ENCODE measurements at regions not wholly inside any gene's neighbourhood (a gene's known extent, or its start where the extent isn't known, plus 50 kb on each side); places are given as distances from the start of the nearest gene placed in this dataset.
"Not testable (repeated sequence)": the region's sequence is repeated elsewhere in the genome, so short reads cannot be mapped to it uniquely, and the experiment has no call there.

DNA sequence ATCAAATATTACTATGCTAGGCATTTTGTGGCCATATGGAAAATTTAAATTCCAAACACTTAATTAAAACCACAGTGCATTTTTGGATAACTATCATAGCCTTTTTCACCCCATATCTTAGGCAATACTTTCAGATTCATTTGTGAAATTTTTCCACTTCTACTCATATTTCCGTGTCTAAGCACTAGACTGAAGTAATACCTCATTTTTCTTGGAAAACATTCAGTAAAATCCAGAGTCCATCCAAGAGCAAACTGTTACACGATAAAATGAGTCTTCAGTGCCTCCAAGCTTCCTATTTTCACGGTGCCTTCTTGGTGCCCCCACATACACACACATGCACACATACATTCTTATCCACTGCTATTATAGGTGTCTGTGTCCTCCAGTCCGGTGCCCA is 845.9 kb downstream of the TBL1XR1 start:
- no peak overlapping the region for H3K4me3 ChIP-seq (ENCODE audit: low read depth, low read length)
- peak; percentile 7 for DNase-seq (ENCODE audit: low read depth)
- TF ChIP-seq, protein P1, sequence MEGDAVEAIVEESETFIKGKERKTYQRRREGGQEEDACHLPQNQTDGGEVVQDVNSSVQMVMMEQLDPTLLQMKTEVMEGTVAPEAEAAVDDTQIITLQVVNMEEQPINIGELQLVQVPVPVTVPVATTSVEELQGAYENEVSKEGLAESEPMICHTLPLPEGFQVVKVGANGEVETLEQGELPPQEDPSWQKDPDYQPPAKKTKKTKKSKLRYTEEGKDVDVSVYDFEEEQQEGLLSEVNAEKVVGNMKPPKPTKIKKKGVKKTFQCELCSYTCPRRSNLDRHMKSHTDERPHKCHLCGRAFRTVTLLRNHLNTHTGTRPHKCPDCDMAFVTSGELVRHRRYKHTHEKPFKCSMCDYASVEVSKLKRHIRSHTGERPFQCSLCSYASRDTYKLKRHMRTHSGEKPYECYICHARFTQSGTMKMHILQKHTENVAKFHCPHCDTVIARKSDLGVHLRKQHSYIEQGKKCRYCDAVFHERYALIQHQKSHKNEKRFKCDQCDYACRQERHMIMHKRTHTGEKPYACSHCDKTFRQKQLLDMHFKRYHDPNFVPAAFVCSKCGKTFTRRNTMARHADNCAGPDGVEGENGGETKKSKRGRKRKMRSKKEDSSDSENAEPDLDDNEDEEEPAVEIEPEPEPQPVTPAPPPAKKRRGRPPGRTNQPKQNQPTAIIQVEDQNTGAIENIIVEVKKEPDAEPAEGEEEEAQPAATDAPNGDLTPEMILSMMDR (IDR thresholded peaks at IDR 0.05; ENCODE audit: insufficient read depth, low read length): no peak

DNA sequence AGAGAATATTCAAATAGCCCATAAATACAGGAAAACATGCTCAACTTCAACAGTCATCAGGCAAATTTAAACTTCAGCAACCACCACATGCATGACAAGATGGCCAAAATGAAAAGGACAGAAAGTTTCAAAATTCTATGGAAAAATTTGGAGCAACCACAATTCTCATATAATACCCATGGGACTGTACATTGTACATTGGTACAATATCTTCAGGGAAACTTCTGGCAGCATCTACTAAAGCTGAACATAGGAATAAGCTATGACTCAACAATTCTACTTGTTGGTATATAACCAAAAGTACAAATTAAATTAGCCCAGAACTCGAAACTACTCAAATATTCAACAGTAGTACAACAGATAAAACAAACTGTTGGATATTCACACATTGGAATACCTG is 847.6 kb downstream of the TBL1XR1 start:
- H3K4me3 ChIP-seq (ENCODE audit: low read depth, low read length): no peak overlapping the region
- no peak for DNase-seq (ENCODE audit: low read depth)
- TF ChIP-seq, protein P1 (IDR thresholded peaks at IDR 0.05; ENCODE audit: insufficient read depth, low read length): no peak

DNA sequence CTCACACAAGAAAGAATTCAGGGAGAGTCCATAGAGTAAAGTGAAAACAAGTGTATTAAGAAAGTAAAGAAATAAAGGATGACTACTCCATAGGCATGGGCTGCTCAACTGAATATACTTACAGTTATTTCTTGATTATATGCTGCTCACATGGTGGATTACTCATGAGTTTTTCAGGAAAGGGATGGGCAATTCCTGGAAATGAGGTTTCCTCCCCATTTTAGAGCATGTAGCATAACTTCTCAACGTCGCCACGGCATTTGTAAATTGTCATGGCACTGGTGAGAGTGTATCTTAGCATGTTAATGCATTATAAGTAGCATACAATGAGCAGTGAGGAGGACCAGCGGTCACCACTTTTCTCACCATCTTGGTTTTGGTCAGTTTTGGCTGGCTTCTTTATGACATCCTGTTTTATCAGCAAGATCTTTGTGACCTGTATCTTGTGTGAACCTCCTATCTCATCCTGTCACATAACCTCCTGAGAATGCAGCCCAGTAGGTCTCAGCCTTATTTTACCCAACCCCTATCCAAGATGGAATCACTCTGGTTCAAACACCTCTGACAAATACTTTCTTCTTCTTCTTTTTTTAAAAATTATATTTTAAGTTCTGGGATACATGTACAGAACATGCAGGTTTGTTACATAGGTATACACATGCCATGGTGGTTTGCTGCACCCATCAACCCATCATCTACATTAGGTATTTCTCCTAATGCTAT is 849.7 kb downstream of the TBL1XR1 start:
- DNase-seq (ENCODE audit: low read depth): no peak
- H3K4me3 ChIP-seq (ENCODE audit: low read depth, low read length): no peak overlapping the region
- TF ChIP-seq, protein P1 (IDR thresholded peaks at IDR 0.05; ENCODE audit: insufficient read depth, low read length): no peak

DNA sequence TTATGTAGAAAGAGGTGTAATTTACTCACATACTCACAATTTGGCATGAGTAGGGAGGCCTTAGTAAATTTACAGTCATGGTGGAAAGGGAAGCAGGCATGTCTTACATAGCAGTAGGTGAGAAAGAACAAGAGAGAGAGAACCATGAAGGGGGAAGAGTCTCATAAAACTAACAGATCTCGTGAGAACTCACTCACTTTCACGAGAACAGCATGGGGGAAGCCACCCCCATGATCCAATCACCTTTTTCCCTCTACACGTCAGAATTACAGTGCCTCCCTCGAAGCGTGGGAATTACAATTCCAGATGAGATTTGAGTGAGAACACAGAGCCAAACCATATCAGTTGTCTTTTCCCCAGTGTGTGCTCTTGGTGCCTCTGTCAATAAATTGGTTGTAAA is 855.3 kb downstream of the TBL1XR1 start:
- TF ChIP-seq, protein P1 (IDR thresholded peaks at IDR 0.05; ENCODE audit: insufficient read depth, low read length): no peak
- H3K4me3 ChIP-seq (ENCODE audit: low read depth, low read length): no peak overlapping the region
- DNase-seq (ENCODE audit: low read depth): no peak

DNA sequence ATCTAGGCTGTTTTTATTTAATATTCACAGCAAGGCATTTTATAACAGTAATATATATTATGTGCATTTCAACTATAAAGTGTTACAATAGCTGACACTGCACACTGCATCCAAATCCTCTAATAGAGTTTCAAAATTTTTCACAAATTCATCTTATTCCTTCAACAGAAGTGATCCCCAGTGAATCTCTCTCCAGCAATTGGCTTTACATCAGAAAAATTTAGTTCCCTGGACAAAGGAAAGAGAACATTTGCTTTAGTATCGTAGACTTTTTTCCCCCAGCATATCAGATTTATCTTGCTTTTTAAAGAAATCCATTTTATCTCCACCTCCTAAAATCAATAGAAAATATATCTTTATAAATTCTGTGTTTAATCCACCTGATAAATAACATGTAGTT is 868.6 kb downstream of the TBL1XR1 start:
- DNase-seq (ENCODE audit: low read depth): no peak
- H3K4me3 ChIP-seq (ENCODE audit: low read depth, low read length): no peak overlapping the region
- TF ChIP-seq, protein P1 (IDR thresholded peaks at IDR 0.05; ENCODE audit: insufficient read depth, low read length): no peak

DNA sequence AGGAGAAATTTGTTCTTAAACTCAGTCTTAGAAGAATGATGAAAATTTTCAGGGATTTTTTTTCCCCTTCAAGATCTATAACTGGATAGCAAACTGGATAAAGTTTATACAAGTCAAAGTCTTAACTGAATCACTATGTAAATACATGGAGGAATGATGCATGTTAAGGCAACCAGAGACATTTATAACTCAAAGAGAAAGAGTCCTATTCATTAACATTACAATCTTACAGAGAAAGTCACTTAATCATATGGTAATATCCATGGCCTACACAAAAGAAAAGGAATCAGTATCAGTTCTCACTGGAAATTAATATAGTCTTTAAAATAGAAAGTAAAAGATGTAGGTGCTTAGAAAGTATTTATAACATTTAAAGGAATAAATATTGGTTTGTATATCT is 869.1 kb downstream of the TBL1XR1 start:
- H3K4me3 ChIP-seq (ENCODE audit: low read depth, low read length): no peak overlapping the region
- no peak for DNase-seq (ENCODE audit: low read depth)
- TF ChIP-seq, protein P1 (IDR thresholded peaks at IDR 0.05; ENCODE audit: insufficient read depth, low read length): no peak

DNA sequence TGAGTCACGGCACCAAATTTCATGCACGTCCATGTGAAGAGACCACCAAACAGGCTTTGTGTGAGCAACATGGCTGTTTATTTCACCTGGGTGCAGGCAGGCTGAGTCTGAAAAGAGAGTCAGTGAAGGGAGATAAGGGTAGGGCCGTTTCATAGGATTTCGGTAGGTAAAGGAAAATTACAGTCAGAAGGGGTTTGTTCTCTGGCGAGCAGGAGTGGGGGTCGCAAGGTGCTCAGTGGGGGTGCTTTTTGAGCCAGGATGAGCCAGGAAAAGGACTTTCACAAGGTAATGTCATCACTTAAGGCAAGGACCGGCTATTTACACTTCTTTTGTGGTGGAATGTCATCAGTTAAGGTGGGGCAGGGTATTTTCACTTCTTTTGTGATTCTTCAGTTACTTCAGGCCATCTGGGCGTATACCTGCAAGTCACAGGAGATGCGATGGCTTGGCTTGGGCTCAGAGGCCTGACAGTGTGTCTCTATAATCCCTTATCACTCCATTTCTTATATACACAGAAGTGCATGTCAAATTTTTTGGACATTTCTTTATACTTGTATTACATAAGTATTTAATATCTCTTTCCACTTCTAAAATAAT is 870.3 kb downstream of the TBL1XR1 start:
- not testable (repeated sequence) for H3K4me3 ChIP-seq (ENCODE audit: low read depth, low read length); DNase-seq (ENCODE audit: low read depth)

DNA sequence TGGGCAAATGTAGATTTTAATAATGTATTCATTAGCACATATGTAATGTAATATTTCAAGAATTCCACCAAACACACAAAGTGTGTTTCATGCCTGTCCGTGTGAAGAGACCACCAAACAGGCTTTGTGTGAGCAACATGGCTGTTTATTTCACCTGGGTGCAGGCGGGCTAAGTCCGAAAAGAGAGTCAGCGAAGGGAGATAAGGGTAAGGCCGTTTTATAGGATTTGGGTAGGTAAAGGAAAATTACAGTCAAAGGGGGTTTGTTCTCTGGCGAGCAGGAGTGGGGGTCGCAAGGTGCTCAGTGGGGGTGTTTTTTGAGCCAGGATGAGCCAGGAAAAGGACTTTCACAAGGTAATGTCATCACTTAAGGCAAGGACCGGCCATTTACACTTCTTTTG is 875.8 kb downstream of the TBL1XR1 start:
- not testable (repeated sequence) for DNase-seq (ENCODE audit: low read depth); H3K4me3 ChIP-seq (ENCODE audit: low read depth, low read length)
